H9 (cell line): ENCODE measurements at regions not wholly inside any gene's neighbourhood (a gene's known extent, or its start where the extent isn't known, plus 50 kb on each side); places are given as distances from the start of the nearest gene placed in this dataset.

ENCODE experiments used
- DNase-seq: peaks from one replicate; pipeline ENCODE4 v3.0.0-alpha.2; 2017
- H2AFZ ChIP-seq: one replicate; pipeline ENCODE4 v1.6.1; 2013; ENCODE audit warnings: mild to moderate bottlenecking, low read length, control low read depth, moderate library complexity
- H2AK5ac ChIP-seq: 2 replicates; pipeline ENCODE4 v1.6.1; 2013; ENCODE audit warnings: low read length, control low read depth, mixed read lengths; ENCODE audit not compliant: insufficient read length
- H2BK120ac ChIP-seq: one replicate; pipeline ENCODE4 v1.6.1; 2013; ENCODE audit warnings: low read depth, mild to moderate bottlenecking, low read length, control low read depth, inconsistent platforms; ENCODE audit not compliant: poor library complexity, severe bottlenecking
- H2BK12ac ChIP-seq: 2 replicates; pipeline ENCODE4 v1.6.1; 2013; ENCODE audit warnings: low read length, control low read depth, mixed read lengths, low read depth; ENCODE audit not compliant: insufficient read length
- H2BK15ac ChIP-seq: 2 replicates; pipeline ENCODE4 v1.6.1; 2013; ENCODE audit warnings: low read depth, low read length, control low read depth
- H2BK20ac ChIP-seq: one replicate; pipeline ENCODE4 v1.6.1; 2013; ENCODE audit warnings: low read depth, mild to moderate bottlenecking, low read length, control low read depth, inconsistent platforms; ENCODE audit not compliant: poor library complexity, severe bottlenecking
- H2BK5ac ChIP-seq: 2 replicates; pipeline ENCODE4 v1.6.1; 2013; ENCODE audit warnings: low read length, control low read depth, mixed read lengths; ENCODE audit not compliant: insufficient read length
- H3K14ac ChIP-seq: 2 replicates; pipeline ENCODE4 v1.6.1; 2013; ENCODE audit warnings: low read length, control low read depth; ENCODE audit not compliant: insufficient read depth
- H3K18ac ChIP-seq: 2 replicates; pipeline ENCODE4 v1.6.1; 2013; ENCODE audit warnings: low read depth, mild to moderate bottlenecking, mixed read lengths, low read length, control low read depth; ENCODE audit not compliant: insufficient read length
- H3K23ac ChIP-seq: 2 replicates; pipeline ENCODE4 v1.6.1; 2013; ENCODE audit warnings: low read length, control low read depth, mixed read lengths, low read depth; ENCODE audit not compliant: insufficient read length
- H3K23me2 ChIP-seq: 2 replicates; pipeline ENCODE4 v1.6.1; 2013; ENCODE audit warnings: low read depth, mild to moderate bottlenecking, mixed read lengths, low read length, control low read depth; ENCODE audit not compliant: insufficient read length, poor library complexity, severe bottlenecking
- H3K27ac ChIP-seq: 2 replicates; pipeline ENCODE4 v1.5.1; 2013; ENCODE audit warnings: low read length, control low read depth, mixed read lengths, low read depth; ENCODE audit not compliant: insufficient read length
- H3K27me3 ChIP-seq: 2 replicates; pipeline ENCODE4 v1.6.1; 2013; ENCODE audit warnings: low read length, control low read depth, inconsistent platforms; ENCODE audit not compliant: insufficient read depth
- H3K4ac ChIP-seq: 2 replicates; pipeline ENCODE4 v1.6.1; 2013; ENCODE audit warnings: low read depth, mild to moderate bottlenecking, control low read depth, inconsistent platforms, low read length, moderate library complexity
- H3K4me1 ChIP-seq: 2 replicates; pipeline ENCODE4 v1.6.1; 2013; ENCODE audit warnings: low read length, control low read depth, inconsistent platforms; ENCODE audit not compliant: insufficient read depth
- H3K4me2 ChIP-seq: 2 replicates; pipeline ENCODE4 v1.6.1; 2013; ENCODE audit warnings: low read length, control low read depth, mixed read lengths; ENCODE audit not compliant: insufficient read length, insufficient read depth
- H3K56ac ChIP-seq: 2 replicates; pipeline ENCODE4 v1.6.1; 2013; ENCODE audit warnings: low read depth, mild to moderate bottlenecking, mixed read lengths, low read length, control low read depth; ENCODE audit not compliant: insufficient read length
- H3K79me1 ChIP-seq: 2 replicates; pipeline ENCODE4 v1.6.1; 2013; ENCODE audit warnings: low read depth, mild to moderate bottlenecking, moderate library complexity, low read length, control low read depth, inconsistent platforms; ENCODE audit not compliant: insufficient read depth, poor library complexity, severe bottlenecking
- H3K79me2 ChIP-seq: 2 replicates; pipeline ENCODE4 v1.6.1; 2013; ENCODE audit warnings: low read length, control low read depth, inconsistent platforms; ENCODE audit not compliant: insufficient read depth
- H3K9ac ChIP-seq: 2 replicates; pipeline ENCODE4 v1.6.1; 2013; ENCODE audit warnings: low read length, control low read depth, mixed read lengths; ENCODE audit not compliant: insufficient read length; ENCODE audit errors: extremely low read depth
- H3K9me3 ChIP-seq: one replicate; pipeline ENCODE4 v1.6.1; 2013; ENCODE audit warnings: low read depth, low read length, inconsistent platforms; ENCODE audit not compliant: control insufficient read depth
- H3T11ph ChIP-seq: one replicate; pipeline ENCODE4 v1.6.1; 2013; ENCODE audit warnings: mild to moderate bottlenecking, low read length, control low read depth, inconsistent platforms
- H4K20me1 ChIP-seq: one replicate; pipeline ENCODE4 v1.6.1; 2013; ENCODE audit not compliant: control insufficient read depth, insufficient read length, insufficient read depth
- H4K5ac ChIP-seq: 2 replicates; pipeline ENCODE4 v1.6.1; 2013; ENCODE audit warnings: low read depth, mild to moderate bottlenecking, mixed read lengths, low read length, control low read depth; ENCODE audit not compliant: insufficient read length
- H4K8ac ChIP-seq: replicated peaks from 2 replicates; pipeline ENCODE4 v1.6.1; 2013; ENCODE audit warnings: low read length, control low read depth, mixed read lengths, low read depth; ENCODE audit not compliant: insufficient read length
- H4K91ac ChIP-seq: 2 replicates; pipeline ENCODE4 v1.6.1; 2013; ENCODE audit warnings: low read depth, mild to moderate bottlenecking, moderate library complexity, mixed read lengths, low read length, control low read depth; ENCODE audit not compliant: insufficient read length
- H3K27ac Mint-ChIP-seq, 3 experiments: 2 replicates in 2 of 3; 3 replicates in 1 of 3; pipeline ENCODE4 v1.8.0; 2020 to 2021; ENCODE audit warnings: mixed read lengths in 3 of 3, mild to moderate bottlenecking in 1 of 3, moderate library complexity in 1 of 3
- H3K27me3 Mint-ChIP-seq: 2 replicates; pipeline ENCODE4 v1.8.0; 2021; ENCODE audit warnings: low read depth, mild to moderate bottlenecking, moderate library complexity, mixed read lengths
- H3K36me3 Mint-ChIP-seq, 3 experiments: 2 replicates in 2 of 3; 3 replicates in 1 of 3; pipeline ENCODE4 v1.8.0; 2020 to 2021; ENCODE audit warnings: low read depth in 3 of 3, mixed read lengths in 3 of 3; ENCODE audit not compliant: insufficient read depth in 1 of 3
- H3K4me1 Mint-ChIP-seq, 2 experiments: 2 replicates each; pipeline ENCODE4 v1.8.0; 2020; ENCODE audit warnings: mixed read lengths in 2 of 2
- H3K4me3 Mint-ChIP-seq, 2 experiments: 2 replicates in 1 of 2; 3 replicates in 1 of 2; pipeline ENCODE4 v1.8.0; 2020 to 2021; ENCODE audit warnings: mild to moderate bottlenecking in 2 of 2, mixed read lengths in 2 of 2, moderate library complexity in 1 of 2
- H3K9me3 Mint-ChIP-seq, 2 experiments: 2 replicates in 1 of 2; 3 replicates in 1 of 2; pipeline ENCODE4 v1.8.0; 2020; ENCODE audit warnings: mild to moderate bottlenecking in 2 of 2, mixed read lengths in 2 of 2, moderate library complexity in 1 of 2
- CTCF ChIP-seq: fragments of 200-600 bp; sonication (generic); conservative IDR thresholded peaks from 3 replicates; pipeline ENCODE4 v1.8.0; 2021; ENCODE audit warnings: antibody characterized with exemption, mild to moderate bottlenecking
- WGBS: extraction: QIAGEN DNeasy Blood & Tissue Kit; methylation state at CpG from one replicate; pipeline ENCODE4 v1.1.7; 2013; ENCODE audit warnings: missing lambda C conversion rate, low lambda C conversion rate, mixed read lengths; ENCODE audit not compliant: insufficient read length; ENCODE audit errors: extremely low coverage; 5-methylcytosine and 5-hydroxymethylcytosine counted together

- Histone ChIP-seq H3K27ac (no peak overlapping the region), H2BK15ac (no peak overlapping the region), H3K14ac (no peak overlapping the region; the same call in 1 of the 2 replicates), H3K9me3 (no peaks in the 10 kb centered on the region), H4K20me1 (no peaks in the 10 kb centered on the region), H3K56ac (no peak overlapping the region), H3K79me1 (no peaks in the 10 kb centered on the region), H4K91ac (no peak overlapping the region), H3K18ac (no peak overlapping the region), H2BK12ac (no peak overlapping the region), H3K9ac (no peak overlapping the region), H2BK20ac (no peak overlapping the region), H3T11ph (no peak overlapping the region), H3K4me2 (no peak overlapping the region), H3K79me2 (no peaks in the 10 kb centered on the region), H3K23ac (no peak overlapping the region), H2AK5ac (no peak overlapping the region), H3K23me2 (no peaks in the 10 kb centered on the region), H2AFZ (no peak overlapping the region), H2BK120ac (no peak overlapping the region), H4K5ac (no peak overlapping the region), H3K4ac (no peak overlapping the region), H3K4me1 (peaks cover 12% of the 10 kb centered on the region; the same call in 1 of the 2 replicates), H2BK5ac (no peak overlapping the region), H3K27me3 (no peaks in the 10 kb centered on the region), H4K8ac (no peak overlapping the region)
- no CpG with 5 or more reads among the region's 21 CpGs for WGBS
- H3K27me3 Mint-ChIP-seq = peaks cover 12% of the 10 kb centered on the region
- no peak overlapping the region for H3K4me3 Mint-ChIP-seq
- no peak for TF ChIP-seq CTCF
- peaks cover 33 to 51% of the 10 kb centered on the region in 2 experiments for H3K4me1 Mint-ChIP-seq
- no peaks in the 10 kb centered on the region for H3K36me3 Mint-ChIP-seq
- no peak for DNase-seq
- H3K9me3 Mint-ChIP-seq = no peaks in the 10 kb centered on the region
- no peak overlapping the region for H3K27ac Mint-ChIP-seq
Measured at GRCh38 chr12:131619736-131620506, 91.0 kb upstream of the SFSWAP start.
